Natural killer cell (primary cell): ENCODE measurements at regions not wholly inside any gene's neighbourhood (a gene's known extent, or its start where the extent isn't known, plus 50 kb on each side); places are given as distances from the start of the nearest gene placed in this dataset.

Source experiments
- ATAC-seq, 3 donors: fragments of 150-1000 bp in 2 of 3; fragments of 200-7000 bp in 1 of 3; cut with Tn5 transposase; 1 replicate in 1 of 3; 2 replicates in 2 of 3; pipeline ENCODE4 v1.10.0; 2021; ENCODE audit warnings: mild to moderate bottlenecking in 2 of 3, moderate library complexity in 2 of 3
- DNase-seq, 2 donors: peaks; one replicate each; pipeline versions ENCODE4 v3.0.0 to v3.0.0-alpha.2; 2013 to 2021; ENCODE audit warnings: mixed read lengths in 1 of 2
- H3K27ac ChIP-seq: one replicate; pipeline ENCODE4 v1.5.1; 2013; ENCODE audit warnings: mild to moderate bottlenecking, low read length
- H3K27me3 ChIP-seq: one replicate; pipeline ENCODE4 v1.6.1; 2013; ENCODE audit warnings: low read length; ENCODE audit not compliant: control insufficient read depth, insufficient read depth
- H3K36me3 ChIP-seq: one replicate; pipeline ENCODE4 v1.6.1; 2013; ENCODE audit warnings: low read length; ENCODE audit not compliant: control insufficient read depth, insufficient read depth
- H3K4me1 ChIP-seq: one replicate; pipeline ENCODE4 v1.6.1; 2013; ENCODE audit warnings: low read length; ENCODE audit not compliant: control insufficient read depth, insufficient read depth
- H3K4me3 ChIP-seq: one replicate; pipeline ENCODE4 v1.5.1; 2013; ENCODE audit warnings: low read length
- H3K9me3 ChIP-seq: one replicate; pipeline ENCODE4 v1.6.1; 2013; ENCODE audit warnings: low read length; ENCODE audit not compliant: control insufficient read depth, insufficient read depth
- H3K27ac Mint-ChIP-seq, 2 donors: one replicate each; pipeline ENCODE4 v1.8.0; 2022; ENCODE audit warnings: mild to moderate bottlenecking in 2 of 2, mixed read lengths in 2 of 2, moderate library complexity in 1 of 2
- H3K27me3 Mint-ChIP-seq, 2 donors: one replicate each; pipeline ENCODE4 v1.8.0; 2022; ENCODE audit warnings: low read depth in 2 of 2, mixed read lengths in 2 of 2
- H3K36me3 Mint-ChIP-seq: one replicate; pipeline ENCODE4 v1.8.0; 2022; ENCODE audit warnings: mixed read lengths
- H3K4me1 Mint-ChIP-seq, 2 donors: one replicate each; pipeline ENCODE4 v1.8.0; 2022; ENCODE audit warnings: mixed read lengths in 2 of 2
- H3K4me3 Mint-ChIP-seq: one replicate; pipeline ENCODE4 v1.8.0; 2022; ENCODE audit warnings: mild to moderate bottlenecking, moderate library complexity, mixed read lengths
- H3K9me3 Mint-ChIP-seq, 2 donors: one replicate each; pipeline ENCODE4 v1.8.0; 2022; ENCODE audit warnings: mixed read lengths in 2 of 2
- CTCF ChIP-seq: fragments of 200-600 bp; IDR thresholded peaks from one replicate; pipeline ENCODE4 v1.8.0; 2022; ENCODE audit warnings: antibody characterized with exemption
- WGBS: methylation state at CpG from one replicate; pipeline ENCODE4 v1.1.7; 2013; ENCODE audit warnings: missing lambda C conversion rate; ENCODE audit not compliant: insufficient coverage; 5-methylcytosine and 5-hydroxymethylcytosine counted together
- intact Hi-C: fragments of 100-400 bp; cut with micrococcal nuclease; formaldehyde crosslinking; loops from one replicate; pipeline ENCODE4 v1.14.2; 2022

- H3K27ac Mint-ChIP-seq, result no peak overlapping the region
- H3K9me3 Mint-ChIP-seq, result peaks cover 7 to 13% of the 10 kb centered on the region in 2 donors
- DNase-seq (no peak), ATAC-seq (no peak)
- intact Hi-C loops, result no loop called here
- no peaks in the 10 kb centered on the region for H3K27me3 Mint-ChIP-seq
- no peak overlapping the region for H3K4me3 ChIP-seq
- WGBS, result 50% methylated on average over 1 of the region's 2 CpGs
- no peaks in the 10 kb centered on the region for H3K36me3 ChIP-seq
- TF ChIP-seq CTCF, result no peak
- no peak overlapping the region for H3K27ac ChIP-seq
- H3K4me1 ChIP-seq, result no peaks in the 10 kb centered on the region
- H3K4me3 Mint-ChIP-seq, result no peak overlapping the region
- no peaks in the 10 kb centered on the region for H3K9me3 ChIP-seq
- H3K27me3 ChIP-seq, result no peaks in the 10 kb centered on the region
- H3K36me3 Mint-ChIP-seq, result peaks cover 8% of the 10 kb centered on the region
- no peaks in the 10 kb centered on the region for H3K4me1 Mint-ChIP-seq
These were observed 1110.8 kb downstream of the CBLN2 start for GRCh38 chr18:71433373-71433772.

- Mint-ChIP-seq H3K4me1 (no peaks in the 10 kb centered on the region), H3K4me3 (no peak overlapping the region), H3K9me3 (peaks cover 2 to 5% of the 10 kb centered on the region in 2 donors), H3K27me3 (no peaks in the 10 kb centered on the region), H3K27ac (no peak overlapping the region), H3K36me3 (no peaks in the 10 kb centered on the region)
- Histone ChIP-seq H3K27me3 (no peaks in the 10 kb centered on the region), H3K9me3 (no peaks in the 10 kb centered on the region), H3K4me1 (no peaks in the 10 kb centered on the region), H3K4me3 (no peak overlapping the region), H3K27ac (no peak overlapping the region), H3K36me3 (no peaks in the 10 kb centered on the region)
- no peak for DNase-seq
- no peak for ATAC-seq
- intact Hi-C loops, result no loop called here
- TF ChIP-seq CTCF, result no peak
These were observed 1112.5 kb downstream of the CBLN2 start for GRCh38 chr18:71431689-71432088.

- Histone ChIP-seq H3K27me3 (no peaks in the 10 kb centered on the region), H3K36me3 (no peaks in the 10 kb centered on the region), H3K4me1 (no peaks in the 10 kb centered on the region), H3K4me3 (no peak overlapping the region), H3K9me3 (no peaks in the 10 kb centered on the region), H3K27ac (no peak overlapping the region)
- Mint-ChIP-seq H3K9me3 (peaks cover 2 to 5% of the 10 kb centered on the region in 2 donors), H3K27me3 (no peaks in the 10 kb centered on the region), H3K27ac (no peak overlapping the region), H3K36me3 (no peaks in the 10 kb centered on the region), H3K4me3 (no peak overlapping the region), H3K4me1 (no peaks in the 10 kb centered on the region)
- no peak for TF ChIP-seq CTCF
- WGBS, result 81% methylated on average over 5 of the region's 5 CpGs
- intact Hi-C loops, result no loop called here
- DNase-seq (no peak), ATAC-seq (no peak)
These were observed 1113.0 kb downstream of the CBLN2 start for GRCh38 chr18:71431171-71431570.

- H3K9me3 ChIP-seq, result no peaks in the 10 kb centered on the region
- ATAC-seq, result no peak
- no peaks in the 10 kb centered on the region for H3K4me1 ChIP-seq
- H3K4me3 Mint-ChIP-seq, result no peak overlapping the region
- no peak overlapping the region for H3K4me3 ChIP-seq
- TF ChIP-seq CTCF, result no peak
- intact Hi-C loops, result no loop called here
- no peak overlapping the region for H3K27ac ChIP-seq
- H3K27ac Mint-ChIP-seq, result no peak overlapping the region
- no peaks in the 10 kb centered on the region for H3K27me3 ChIP-seq
- DNase-seq, result no peak
- no peaks in the 10 kb centered on the region for H3K27me3 Mint-ChIP-seq
- H3K36me3 Mint-ChIP-seq, result no peaks in the 10 kb centered on the region
- peaks cover 6 to 11% of the 10 kb centered on the region in 2 donors for H3K9me3 Mint-ChIP-seq
- H3K36me3 ChIP-seq, result no peaks in the 10 kb centered on the region
- H3K4me1 Mint-ChIP-seq, result no peaks in the 10 kb centered on the region
These were observed 1117.7 kb downstream of the CBLN2 start for GRCh38 chr18:71426441-71426840.
